HG03135 (cell line): ENCODE measurements at regions not wholly inside any gene's neighbourhood (a gene's known extent, or its start where the extent isn't known, plus 50 kb on each side); places are given as distances from the start of the nearest gene placed in this dataset.
"Not testable (repeated sequence)": the region's sequence is repeated elsewhere in the genome, so short reads cannot be mapped to it uniquely, and the experiment has no call there.

Experiments used
- ATAC-seq: cut with Tn5 transposase; IDR thresholded peaks from one replicate; pipeline ENCODE4 v1.9.1; 2021; ENCODE audit warnings: mild to moderate bottlenecking, moderate library complexity; ENCODE audit not compliant: unreplicated experiment

DNA sequence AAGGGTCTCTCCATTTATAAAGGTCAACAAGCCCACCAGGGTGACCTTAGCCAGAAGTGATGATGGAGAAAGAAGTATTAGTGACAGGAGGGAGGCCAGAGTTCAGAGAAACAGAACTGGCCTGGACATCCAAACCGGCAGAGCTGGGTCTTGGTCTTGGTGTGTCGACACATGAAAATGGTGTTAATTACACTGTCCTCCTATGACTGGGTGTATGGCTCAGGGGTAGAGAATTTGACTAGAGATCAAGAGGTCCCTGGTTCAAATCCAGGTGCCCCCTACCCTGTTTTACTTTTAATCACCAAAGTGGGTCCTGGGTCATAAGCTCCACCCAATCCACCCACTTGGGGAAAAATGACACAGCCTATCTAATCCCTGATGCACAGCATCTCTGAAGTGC lies 110.6 kb upstream of the ZNF746 start:
- ATAC-seq: no peak

DNA sequence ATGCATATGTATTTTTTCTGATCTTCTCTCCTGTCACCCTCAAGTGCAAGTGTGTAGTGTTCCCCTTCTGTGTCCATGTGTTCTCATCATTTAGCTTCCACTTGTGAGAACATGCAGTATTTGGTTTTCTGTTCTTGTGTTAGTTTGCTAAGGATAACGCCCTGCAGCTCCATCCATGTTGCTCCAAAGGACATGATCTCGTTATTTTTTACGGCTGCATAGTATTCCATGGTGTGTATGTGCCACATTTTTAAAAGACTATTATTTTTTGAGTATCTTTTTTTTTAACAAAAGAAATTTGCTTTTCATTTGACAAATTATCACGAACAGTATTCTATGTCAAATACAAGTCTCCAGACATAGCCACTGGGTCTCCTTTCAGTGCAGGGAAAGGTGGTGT lies 110.1 kb upstream of the ZNF746 start:
- no peak for ATAC-seq

DNA sequence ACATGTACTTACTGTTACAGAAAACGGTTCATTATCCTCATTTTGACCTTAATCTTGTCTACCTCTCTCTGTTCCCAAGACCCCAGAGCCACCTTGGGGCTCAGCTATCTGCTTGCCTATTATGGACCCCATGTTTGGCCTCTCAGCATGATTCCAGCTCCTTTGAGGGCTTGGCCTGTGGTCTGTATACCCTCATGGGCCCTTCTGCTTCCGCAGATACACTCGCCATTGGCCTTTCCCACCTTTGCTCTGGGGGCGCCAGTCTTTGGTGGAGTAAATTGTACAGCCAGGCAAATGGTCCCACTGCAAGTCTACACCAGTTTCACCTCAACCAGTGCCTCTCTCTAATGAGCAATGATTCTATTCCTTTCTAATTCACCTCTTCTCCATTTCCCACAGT lies 109.2 kb upstream of the ZNF746 start:
- ATAC-seq: no peak

DNA sequence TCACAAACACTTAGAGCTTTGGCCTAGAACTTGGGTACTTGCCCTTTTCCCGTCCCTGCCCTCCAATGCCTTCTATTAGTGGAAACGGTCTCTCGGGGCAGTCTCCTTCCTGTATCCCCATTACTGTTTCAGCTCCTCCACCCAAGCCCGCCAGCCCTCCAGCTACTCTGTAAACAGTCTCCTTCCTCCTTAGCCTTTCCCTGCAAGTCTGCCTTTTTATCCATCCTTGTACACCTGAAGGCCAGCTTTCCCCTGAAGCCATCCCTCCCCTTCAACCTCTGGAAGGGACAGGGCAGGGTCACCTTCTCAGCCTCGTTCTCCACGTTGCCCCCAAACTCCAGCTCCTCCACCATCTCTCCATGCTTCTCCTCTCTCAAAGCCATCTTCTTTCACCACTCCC lies 108.1 kb upstream of the ZNF746 start:
- ATAC-seq: no peak

DNA sequence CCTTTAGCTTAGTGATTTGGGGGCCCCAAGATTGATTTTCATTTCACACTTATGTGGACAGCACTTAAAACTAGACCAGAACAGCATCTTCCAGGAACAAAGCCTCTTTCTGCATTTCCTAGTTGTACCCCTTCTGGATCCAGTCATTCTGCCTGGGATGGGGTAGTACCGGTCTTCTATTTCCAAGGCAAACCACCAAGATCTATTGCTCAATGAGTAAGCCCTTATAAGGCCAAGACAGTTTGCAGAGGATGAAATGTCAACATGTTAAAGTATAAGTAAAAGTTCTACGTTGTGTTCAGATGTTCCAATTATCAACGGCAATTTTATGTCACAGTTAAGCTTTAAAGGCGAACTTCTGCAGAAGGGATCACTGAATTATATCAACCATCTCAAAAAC lies 106.9 kb upstream of the ZNF746 start:
- ATAC-seq: no peak

DNA sequence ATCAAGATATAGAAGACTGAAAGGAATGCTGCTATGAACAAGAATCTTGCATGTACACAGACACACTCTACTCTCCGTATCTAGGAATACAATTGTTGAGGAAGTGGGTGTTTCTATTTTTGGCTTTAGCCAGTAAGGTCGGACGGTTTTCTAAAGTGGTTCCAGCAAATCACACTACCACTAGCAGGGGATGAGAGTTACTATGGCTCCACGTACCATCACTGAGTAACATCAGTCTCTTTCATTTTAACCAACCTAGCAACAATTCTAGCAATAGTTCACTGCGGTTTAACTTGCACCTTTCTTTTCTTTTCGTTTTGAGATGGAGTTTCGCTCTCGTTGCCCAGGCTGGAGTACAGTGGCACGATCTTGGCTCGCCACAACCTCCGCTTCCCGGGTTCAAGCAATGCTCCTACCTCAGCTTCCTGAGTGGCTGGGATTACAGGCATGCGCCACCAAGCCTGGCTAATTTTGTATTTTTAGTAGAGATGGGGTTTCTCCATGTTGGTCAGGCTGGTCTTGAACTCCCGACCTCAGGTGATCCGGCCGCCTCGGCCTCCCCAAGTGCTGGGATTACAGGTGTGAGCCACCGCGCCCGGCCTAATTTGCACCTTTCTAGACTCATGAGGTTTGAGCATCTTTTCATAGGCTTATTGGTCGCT lies 103.2 kb upstream of the ZNF746 start:
- peak; percentile 96 for ATAC-seq

DNA sequence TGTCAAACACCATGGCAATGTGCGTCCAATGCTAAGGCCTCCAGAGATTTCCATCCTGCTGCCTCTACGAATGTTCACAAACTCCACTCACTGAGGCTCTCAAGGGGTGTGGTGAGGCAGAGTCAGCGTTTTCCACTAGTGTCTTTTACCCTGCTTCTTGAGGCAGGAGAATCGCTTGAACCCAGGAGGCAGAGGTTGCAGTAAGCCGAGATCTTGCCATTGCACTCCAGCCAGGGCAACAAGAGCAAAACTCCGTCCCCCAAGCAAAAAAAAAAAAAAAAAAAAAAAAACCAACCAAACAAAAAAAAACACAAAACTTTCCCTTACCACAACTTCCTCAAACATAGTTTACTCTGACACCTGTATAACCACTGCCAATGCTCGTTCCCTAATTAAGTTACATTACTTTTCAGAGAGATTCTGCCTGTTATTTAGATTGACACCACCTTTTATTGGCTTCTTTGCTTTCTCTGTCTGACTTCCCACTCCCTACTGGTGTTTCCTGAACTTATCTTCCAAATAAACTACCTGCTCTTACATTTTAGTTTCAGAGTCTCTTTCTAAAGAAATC lies 102.1 kb upstream of the ZNF746 start:
- no peak for ATAC-seq

DNA sequence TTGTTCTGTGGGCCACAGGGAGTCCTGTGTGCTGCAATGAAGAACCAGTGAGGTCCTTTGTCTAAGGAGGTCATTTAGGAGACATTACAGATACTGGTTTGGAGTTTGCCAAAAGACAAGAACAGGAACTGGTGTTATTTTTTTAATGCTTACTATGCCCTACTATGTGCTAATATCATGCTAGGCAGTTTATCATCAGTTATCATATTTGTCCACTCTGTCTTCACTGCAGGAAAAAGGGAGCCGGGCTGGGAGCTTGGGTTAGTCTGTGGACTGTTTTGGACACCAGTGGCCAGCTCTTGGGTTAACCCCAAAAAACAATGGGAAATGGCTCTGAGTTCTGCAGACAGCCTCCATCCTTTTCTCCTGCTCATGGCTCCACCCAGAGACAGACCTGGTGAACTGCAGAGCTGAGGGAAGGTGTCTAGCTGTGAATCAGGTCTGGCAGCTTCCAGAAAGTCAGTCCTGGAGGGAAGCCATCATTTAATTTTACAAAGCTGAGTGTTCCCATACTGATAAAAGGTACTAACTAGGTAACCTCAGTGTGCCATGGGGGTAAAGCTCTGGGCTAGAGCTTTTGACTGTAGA lies 101.2 kb upstream of the ZNF746 start:
- no peak for ATAC-seq

DNA sequence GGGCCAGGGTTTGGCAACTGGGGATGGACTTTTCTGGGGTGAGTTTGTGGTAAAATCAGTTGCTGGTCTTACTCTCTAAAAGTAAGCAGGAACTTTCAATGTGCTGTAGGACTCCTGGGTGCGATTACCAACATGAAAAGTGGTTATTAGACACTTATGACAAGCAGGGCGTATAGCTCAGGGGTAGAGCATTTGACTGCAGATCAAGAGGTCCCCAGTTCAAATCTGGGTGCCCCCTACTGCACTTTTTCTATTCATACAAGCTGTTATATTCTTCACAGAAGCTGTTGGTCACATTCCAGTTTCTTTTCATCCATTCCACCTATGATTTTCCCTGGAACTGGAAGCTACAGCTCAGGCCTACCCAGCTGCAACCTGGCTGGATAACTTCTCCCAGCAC lies 100.2 kb upstream of the ZNF746 start:
- ATAC-seq: not testable (repeated sequence)

DNA sequence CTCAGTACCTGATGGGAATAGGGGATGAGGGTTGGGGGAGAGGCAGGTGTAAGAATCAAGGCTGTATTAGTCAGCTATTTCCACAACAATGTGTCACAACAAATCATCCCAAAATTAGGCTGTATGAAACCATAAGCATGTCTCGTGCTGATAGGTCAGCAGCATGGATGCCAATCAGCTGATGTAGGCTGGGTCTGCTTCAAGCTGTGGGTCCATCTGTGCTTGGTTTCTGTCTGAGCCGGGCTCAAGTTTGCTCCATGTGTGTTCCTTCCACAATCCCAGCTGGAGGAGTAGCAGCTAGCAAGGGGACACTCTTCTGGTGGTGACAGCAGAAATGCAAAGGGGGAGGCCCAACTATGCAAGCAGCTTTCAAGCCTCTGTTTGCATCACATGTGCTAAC lies 97.9 kb upstream of the ZNF746 start:
- ATAC-seq: no peak

DNA sequence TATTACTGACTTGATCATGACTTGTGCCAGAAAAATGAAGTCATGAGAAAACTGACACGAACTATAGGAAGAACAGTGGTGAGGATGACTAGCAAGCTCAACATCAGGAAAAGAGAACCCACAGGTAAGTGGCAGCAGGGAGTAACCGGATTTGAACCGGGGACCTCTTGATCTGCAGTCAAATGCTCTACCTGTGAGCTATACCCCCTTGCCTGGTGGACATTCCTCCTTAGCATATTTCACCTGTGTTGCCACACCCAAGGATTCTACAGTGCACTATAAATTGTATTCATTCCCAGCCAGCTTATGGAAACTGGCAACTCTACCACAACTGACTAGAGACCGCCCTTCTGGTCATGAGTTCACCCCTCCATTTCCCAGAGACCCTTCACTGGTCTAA lies 97.5 kb upstream of the ZNF746 start:
- no peak for ATAC-seq

DNA sequence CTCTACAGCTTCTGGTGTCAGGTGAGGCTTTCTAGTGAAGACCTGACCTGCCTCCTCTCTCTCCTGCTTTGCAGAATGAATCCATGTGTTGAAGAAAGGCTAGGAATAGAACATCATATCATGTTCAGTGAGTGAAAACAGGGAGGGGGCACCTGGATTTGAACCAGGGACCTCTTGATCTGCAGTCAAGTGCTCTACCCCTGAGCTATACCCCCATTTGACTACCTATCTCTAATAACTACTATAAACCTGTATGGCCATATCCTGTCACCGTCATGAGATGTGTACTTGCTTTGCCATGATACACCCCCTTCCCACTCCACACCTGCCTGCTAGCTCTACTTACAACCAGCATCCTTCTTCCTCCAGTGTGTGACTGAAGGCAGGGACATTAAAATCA lies 91.3 kb upstream of the ZNF746 start:
- ATAC-seq: no peak

DNA sequence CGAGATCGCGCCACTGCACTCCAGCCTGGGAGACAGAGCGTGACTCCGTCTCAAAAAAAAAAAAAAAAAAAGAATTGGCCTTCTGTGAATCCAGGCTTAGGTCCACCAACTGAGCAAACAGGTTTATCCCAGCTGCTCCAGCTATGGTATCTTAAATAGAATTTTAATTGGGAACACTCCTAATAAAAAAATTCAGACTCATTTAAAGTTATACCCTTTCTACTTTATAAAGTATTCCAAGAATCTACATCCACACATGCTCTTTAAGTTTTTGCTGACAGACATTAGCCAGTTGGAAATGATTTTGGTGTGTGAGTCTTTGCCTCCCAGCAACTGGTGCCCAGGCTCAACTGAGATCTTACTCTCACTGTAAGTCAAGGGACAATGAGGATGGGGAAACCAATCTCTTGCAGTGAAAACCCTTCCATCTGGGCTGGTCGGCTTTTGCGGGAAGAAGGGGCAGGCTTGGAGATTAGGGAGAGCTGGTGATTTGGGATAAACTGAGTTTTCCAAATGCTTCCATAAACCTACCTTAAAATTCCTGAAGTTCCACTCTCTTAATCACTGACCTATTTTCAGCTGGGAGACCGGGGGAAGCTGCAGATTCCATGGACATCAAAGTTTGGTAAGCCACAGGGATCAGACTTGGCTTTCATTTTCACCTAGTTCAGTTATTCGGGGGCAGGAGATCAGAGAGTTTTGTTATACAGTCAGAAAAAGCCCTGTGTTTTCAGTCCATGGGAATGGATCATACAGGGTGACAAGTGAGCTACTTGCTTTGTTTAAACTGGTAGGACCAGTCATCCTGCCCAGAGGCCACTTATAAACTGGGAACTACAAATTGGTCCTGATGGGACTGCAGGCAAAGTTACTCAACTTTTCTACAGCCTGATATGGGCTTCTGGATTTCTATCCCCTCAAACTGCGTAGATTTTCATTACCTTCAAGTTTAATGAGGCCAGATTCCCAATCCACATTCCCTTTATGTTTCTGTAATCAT lies 89.3 kb upstream of the ZNF746 start:
- ATAC-seq: no peak

DNA sequence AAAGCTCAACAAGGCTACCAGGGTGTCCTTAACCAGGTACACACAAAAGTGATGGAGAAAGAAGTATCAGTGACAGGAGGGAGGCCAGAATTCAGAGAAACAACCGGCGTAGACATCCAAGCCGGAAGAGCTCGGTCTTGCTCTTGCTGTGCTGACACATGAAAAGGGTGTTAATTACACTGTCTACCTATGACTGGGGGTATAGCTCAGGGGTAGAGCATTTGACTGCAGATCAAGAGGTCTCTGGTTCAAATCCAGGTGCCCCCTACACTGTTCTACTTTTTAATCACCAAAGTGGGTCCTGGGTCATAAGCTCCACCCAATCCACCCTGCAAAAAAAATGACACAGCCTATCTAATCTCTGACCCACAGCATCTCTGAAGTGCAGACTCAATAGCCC lies 86.9 kb upstream of the ZNF746 start:
- no peak for ATAC-seq

DNA sequence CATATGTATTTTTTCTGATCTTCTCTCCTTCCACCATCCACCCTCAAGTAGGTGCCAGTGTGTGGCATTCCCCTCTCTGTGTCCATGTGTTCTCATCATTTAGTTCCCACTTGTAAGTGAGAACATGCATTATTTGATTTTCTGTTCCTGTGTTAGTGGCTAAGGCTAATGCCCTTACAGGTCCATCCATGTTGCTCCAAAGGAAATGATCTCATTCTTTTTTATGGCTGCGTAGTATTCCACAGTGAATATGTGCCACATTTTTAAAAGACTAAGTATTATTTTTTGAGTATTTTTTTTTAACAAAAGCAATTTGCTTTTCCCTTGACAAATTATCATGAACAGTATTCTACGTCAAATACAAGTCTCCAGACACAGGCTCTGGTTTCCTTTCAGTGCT lies 86.4 kb upstream of the ZNF746 start:
- no peak for ATAC-seq

DNA sequence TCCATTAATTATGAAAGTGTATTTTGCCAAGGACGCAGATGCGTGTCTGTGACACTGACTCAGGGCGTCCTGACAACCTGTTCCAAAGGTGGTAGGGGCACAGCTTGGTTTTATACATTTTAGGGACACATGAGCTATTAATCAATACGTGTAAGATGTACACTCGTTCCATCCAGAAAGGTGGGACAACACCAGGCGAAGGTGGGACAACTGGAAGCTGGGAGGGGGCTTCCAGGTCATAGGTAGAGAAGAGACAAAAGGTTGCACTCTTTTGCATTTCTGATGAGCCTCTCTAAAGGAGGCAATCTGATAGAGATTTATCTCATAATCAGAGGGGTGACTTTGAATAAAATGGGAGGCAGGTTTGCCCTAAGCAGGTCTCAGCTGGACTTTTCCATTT lies 82.7 kb upstream of the ZNF746 start:
- ATAC-seq: no peak

DNA sequence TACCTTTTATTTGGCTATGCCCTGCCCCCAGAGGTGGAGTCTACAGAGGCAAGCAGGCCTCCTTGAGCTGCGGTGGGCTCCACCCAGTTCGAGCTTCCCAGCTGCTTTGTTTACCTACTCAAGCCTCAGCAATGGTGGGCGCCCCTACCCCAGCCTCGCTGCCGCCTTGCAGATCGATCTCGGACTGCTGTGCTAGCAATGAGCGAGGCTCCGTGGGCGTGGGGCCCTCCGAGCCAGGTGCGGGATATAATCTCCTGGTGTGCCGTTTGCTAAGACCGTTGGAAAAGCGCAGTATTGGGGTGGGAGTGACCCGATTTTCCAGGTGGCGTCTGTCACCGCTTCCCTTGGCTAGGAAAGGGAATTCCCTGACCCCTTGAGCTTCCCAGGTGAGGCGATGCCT lies 81.8 kb upstream of the ZNF746 start:
- not testable (repeated sequence) for ATAC-seq

DNA sequence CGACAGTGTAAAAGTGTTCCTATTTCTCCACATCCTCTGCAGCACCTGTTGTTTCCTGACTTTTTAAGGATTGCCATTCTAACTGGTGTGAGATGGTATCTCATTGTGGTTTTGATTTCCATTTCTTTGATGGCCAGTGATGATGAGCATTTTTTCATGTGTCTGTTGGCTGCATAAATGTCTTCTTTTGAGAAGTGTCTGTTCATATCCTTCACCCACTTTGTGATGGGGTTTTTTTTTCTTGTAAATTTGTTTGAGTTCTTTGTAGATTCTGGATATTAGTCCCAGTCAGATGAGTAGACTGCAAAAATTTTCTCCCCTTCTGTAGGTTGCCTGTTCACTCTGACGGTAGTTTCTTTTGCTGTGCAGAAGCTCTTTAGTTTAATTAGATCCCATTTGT lies 76.8 kb upstream of the ZNF746 start:
- not testable (repeated sequence) for ATAC-seq

DNA sequence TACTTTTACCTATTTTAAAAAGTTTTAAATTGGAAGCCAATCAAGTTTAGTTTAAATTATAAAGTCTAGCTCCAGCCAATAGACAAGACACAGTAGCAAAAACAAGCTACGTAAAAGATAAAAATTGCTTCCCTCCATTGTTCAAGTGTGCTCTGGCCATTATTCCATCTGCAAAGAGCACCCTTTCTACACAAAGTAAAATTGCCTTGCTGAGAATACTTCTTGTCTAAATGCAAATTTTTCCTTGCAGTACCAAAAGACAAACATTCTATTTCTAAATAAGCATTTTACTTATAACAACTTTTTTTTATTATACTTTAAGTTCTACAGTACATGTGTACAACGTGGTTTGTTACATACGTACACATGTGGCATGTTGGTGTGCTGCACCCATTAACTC lies 75.9 kb upstream of the ZNF746 start:
- no peak for ATAC-seq

DNA sequence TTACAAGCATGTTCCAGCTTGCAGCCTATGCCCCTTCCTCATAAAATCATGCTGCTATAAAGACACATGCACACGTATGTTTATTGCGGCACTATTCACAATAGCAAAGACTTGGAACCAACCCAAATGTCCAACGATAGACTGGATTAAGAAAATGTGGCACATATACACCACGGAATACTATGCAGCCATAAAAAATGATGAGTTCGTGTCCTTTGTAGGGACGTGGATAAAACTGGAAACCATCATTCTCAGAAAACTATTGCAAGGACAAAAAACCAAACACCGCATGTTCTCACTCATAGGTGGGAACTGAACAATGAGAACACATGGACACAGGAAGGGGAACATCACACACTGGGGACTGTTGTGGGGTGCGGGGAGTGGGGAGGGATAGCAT lies 75.3 kb upstream of the ZNF746 start:
- ATAC-seq: not testable (repeated sequence)

DNA sequence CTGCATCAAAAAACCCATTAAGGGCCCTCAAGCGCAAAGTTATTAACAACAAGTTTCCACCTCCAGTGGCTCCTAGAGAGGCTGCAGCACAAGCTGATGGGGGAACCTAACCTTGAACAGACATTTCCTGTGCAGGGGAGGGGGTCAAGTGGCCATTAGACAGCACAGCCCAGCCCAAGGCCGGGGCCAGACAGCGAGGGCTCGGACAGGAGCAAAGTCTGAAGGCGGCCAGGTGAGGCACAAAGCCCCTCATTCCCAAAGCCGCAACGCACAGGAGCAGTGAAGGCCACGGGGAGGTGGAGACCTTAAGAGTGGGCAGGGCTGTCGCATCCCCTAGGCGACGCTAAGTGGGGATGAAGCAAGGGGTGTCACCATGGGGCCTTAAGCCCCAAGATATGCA lies 73.2 kb upstream of the ZNF746 start:
- no peak for ATAC-seq
